GM13977 (cell line): ENCODE measurements at regions not wholly inside any gene's neighbourhood (a gene's known extent, or its start where the extent isn't known, plus 50 kb on each side); places are given as distances from the start of the nearest gene placed in this dataset.

Experiments
- DNase-seq: peaks from one replicate; pipeline ENCODE4 v3.0.0; 2012; ENCODE audit warnings: low spot score
- in situ Hi-C: fragments of 300-500 bp; cut with MboI; formaldehyde crosslinking; loops from one replicate; pipeline ENCODE4 v1.12.0; 2022; ENCODE audit warnings: low sequenced_read_pairs, low pct_unique_long_range_greater_than_20kb, mixed read lengths, inconsistent platforms; ENCODE audit not compliant: unreplicated experiment
- TF ChIP-seq, protein P1 (sequence below): IDR thresholded peaks from 2 replicates; pipeline ENCODE4 v1.5.1; 2012; ENCODE audit warnings: mild to moderate bottlenecking, control low read depth; ENCODE audit not compliant: insufficient read depth; ENCODE audit errors: extremely low read depth, missing control alignments

DNA sequence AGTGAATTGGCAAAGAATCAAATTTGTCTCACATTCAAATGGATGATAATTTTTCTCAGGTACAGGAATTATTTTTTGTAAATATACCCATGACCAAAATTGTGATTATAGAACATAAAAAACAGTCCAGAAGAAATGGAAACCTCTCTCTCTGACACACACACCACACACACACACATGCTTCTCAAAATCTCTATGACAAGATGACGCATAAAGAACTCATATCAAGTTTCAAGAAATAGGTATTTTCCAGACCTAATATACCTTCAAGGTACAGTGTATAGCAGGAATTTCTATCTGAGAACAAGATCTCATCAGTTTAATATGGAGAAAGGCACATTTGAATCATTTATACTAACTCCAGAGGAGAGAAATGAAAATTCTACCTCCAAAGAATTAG is 1069.1 kb upstream of the ALCAM start:
- TF ChIP-seq, protein P1, sequence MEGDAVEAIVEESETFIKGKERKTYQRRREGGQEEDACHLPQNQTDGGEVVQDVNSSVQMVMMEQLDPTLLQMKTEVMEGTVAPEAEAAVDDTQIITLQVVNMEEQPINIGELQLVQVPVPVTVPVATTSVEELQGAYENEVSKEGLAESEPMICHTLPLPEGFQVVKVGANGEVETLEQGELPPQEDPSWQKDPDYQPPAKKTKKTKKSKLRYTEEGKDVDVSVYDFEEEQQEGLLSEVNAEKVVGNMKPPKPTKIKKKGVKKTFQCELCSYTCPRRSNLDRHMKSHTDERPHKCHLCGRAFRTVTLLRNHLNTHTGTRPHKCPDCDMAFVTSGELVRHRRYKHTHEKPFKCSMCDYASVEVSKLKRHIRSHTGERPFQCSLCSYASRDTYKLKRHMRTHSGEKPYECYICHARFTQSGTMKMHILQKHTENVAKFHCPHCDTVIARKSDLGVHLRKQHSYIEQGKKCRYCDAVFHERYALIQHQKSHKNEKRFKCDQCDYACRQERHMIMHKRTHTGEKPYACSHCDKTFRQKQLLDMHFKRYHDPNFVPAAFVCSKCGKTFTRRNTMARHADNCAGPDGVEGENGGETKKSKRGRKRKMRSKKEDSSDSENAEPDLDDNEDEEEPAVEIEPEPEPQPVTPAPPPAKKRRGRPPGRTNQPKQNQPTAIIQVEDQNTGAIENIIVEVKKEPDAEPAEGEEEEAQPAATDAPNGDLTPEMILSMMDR: no peak
- DNase-seq: no peak
- in situ Hi-C loops: no loop called here

DNA sequence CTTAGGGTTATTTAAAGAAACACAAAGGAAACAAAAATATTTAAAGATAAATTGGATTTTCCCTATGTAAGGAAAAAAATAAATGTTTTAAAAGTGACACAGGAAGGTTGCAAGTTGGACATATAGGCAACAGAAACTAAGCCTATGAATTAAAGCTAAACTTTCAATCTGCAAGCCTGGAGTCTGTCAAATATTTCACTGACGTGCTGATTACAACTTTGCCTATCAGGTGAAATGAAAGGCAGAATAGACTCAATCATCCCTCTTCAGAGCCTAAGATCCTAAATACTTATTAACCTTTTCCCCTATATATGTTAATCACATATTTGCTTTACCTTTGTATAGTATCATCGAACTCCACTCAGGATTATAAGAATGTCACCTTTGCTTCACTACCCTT is 1068.0 kb upstream of the ALCAM start:
- in situ Hi-C loops: no loop called here
- TF ChIP-seq, protein P1: no peak
- DNase-seq: no peak

DNA sequence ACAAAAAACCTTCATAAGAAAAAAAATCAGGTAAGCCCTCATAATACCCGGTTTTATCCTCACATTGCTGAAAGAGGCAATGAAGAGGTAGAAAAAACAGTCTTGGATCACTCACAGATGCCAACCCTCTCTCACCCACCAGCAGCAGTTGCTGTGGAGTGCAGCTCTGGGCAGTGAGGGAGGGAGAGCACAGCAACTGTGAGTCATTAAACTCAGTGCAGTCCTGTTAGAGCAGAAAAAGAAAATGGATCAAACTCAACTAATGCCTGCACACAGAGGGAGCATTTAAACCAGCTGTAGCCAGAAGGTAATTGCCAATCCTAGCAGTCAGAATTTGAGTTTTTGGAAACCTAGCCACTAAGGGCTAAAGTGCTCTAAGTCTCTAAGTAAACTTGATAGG is 1050.6 kb upstream of the ALCAM start:
- TF ChIP-seq, protein P1: no peak
- no peak for DNase-seq
- in situ Hi-C loops: no loop called here

- no peak for DNase-seq
- in situ Hi-C loops: no loop called here
- TF ChIP-seq, protein P1: no peak
Measured at GRCh38 chr3:104323226-104323625, 1043.5 kb upstream of the ALCAM start.

GRCh38 chr3:104347291-104347690 is 1019.4 kb upstream of the ALCAM start:
- TF ChIP-seq, protein P1: no peak
- in situ Hi-C loops: no loop called here
- no peak for DNase-seq

- TF ChIP-seq, protein P1: no peak
- in situ Hi-C loops: no loop called here
- no peak for DNase-seq
Measured at GRCh38 chr3:104349836-104350235, 1016.9 kb upstream of the ALCAM start.

GRCh38 chr3:104353951-104354350 is 1012.8 kb upstream of the ALCAM start:
- in situ Hi-C loops: no loop called here
- no peak for DNase-seq
- TF ChIP-seq, protein P1: no peak
